Endothelial cell of umbilical vein (primary cell): ENCODE measurements at regions not wholly inside any gene's neighbourhood (a gene's known extent, or its start where the extent isn't known, plus 50 kb on each side); places are given as distances from the start of the nearest gene placed in this dataset.

Source experiments
- BruUV-seq: library from RNA; stranded (reverse); fragments of 400-500 nt; replicated peaks from 2 replicates; lab custom pipeline; 2021; lab: Mats Ljungman, UMichigan
- CTCF ChIA-PET: fragments of 300-600, 350-600 bp; sonication (Branson Sonifier 250); formaldehyde crosslinking; loops from one replicate; lab custom pipeline; 2021; ENCODE audit warnings: antibody characterized with exemption, inconsistent platforms; lab: Charles Lee
- POLR2A ChIA-PET: fragments of 300-600, 350-600 bp; sonication (Branson Sonifier 250); formaldehyde crosslinking; loops from one replicate; lab custom pipeline; 2021; ENCODE audit warnings: antibody characterized with exemption, inconsistent platforms; lab: Charles Lee
- DNase-seq: peaks from one replicate; pipeline ENCODE4 v3.0.0-alpha.2; 2011; ENCODE audit warnings: low read depth, low spot score
- FAIRE-seq: peaks from 2 replicates; lab custom pipeline; 2011; peaks lifted over from hg19 to GRCh38; lab: Jason Lieb, UNC
- H2AFZ ChIP-seq: 2 replicates; pipeline ENCODE4 v1.6.0; 2012; ENCODE audit warnings: low read depth, low read length, control low read depth, inconsistent platforms
- H3K27ac ChIP-seq: 2 replicates; pipeline ENCODE4 v1.5.1; 2011; ENCODE audit warnings: low read depth, mild to moderate bottlenecking, control low read depth, low read length, moderate library complexity; ENCODE audit not compliant: insufficient read depth
- H3K27me3 ChIP-seq, 2 experiments: 2 replicates each; pipeline versions ENCODE4 v1.6.0 to v1.6.1; 2011; ENCODE audit warnings: low read length in 2 of 2, mixed read lengths in 1 of 2; ENCODE audit not compliant: control insufficient read depth in 2 of 2, insufficient read depth in 2 of 2
- H3K36me3 ChIP-seq, 2 experiments: 2 replicates in 1 of 2; 3 replicates in 1 of 2; pipeline ENCODE4 v1.5.1; 2011; ENCODE audit warnings: low read length in 2 of 2, mild to moderate bottlenecking in 1 of 2, moderate library complexity in 1 of 2; ENCODE audit not compliant: control insufficient read depth in 2 of 2, insufficient read depth in 2 of 2; ENCODE audit errors: extremely low read depth in 1 of 2
- H3K4me1 ChIP-seq: 3 replicates; pipeline ENCODE4 v1.5.1; 2011; ENCODE audit warnings: mild to moderate bottlenecking, low read length; ENCODE audit not compliant: control insufficient read depth, insufficient read depth; ENCODE audit errors: extremely low read depth
- H3K4me2 ChIP-seq: 2 replicates; pipeline ENCODE4 v1.6.1; 2011; ENCODE audit warnings: low read length, control low read depth, mixed read lengths; ENCODE audit not compliant: insufficient read depth
- H3K4me3 ChIP-seq, 3 experiments: fragments of 200-600 bp in 1 of 3; sonication (generic), shearing (Covaris generic) in 1 of 3; replicated peaks in 1 of 3; 2 replicates each; pipeline ENCODE4 v1.5.1; 2011 to 2016; ENCODE audit warnings: control low read depth in 3 of 3, low read length in 3 of 3, mild to moderate bottlenecking in 2 of 3, inconsistent platforms in 1 of 3, low read depth in 1 of 3, moderate library complexity in 1 of 3; ENCODE audit not compliant: insufficient read depth in 1 of 3
- H3K79me2 ChIP-seq: 2 replicates; pipeline ENCODE4 v1.6.0; 2012; ENCODE audit warnings: low read length, inconsistent platforms; ENCODE audit not compliant: control insufficient read depth, insufficient read depth
- H3K9ac ChIP-seq: replicated peaks from 2 replicates; pipeline ENCODE3; 2011; ENCODE audit warnings: low read length, control low read depth; ENCODE audit not compliant: insufficient read depth; ENCODE audit errors: extremely low read depth
- H3K9me1 ChIP-seq: replicated peaks from 3 replicates; pipeline ENCODE4 v1.6.0; 2011; ENCODE audit warnings: mild to moderate bottlenecking, low read length; ENCODE audit not compliant: control insufficient read depth, insufficient read depth; ENCODE audit errors: extremely low read depth
- H3K9me3 ChIP-seq: replicated peaks from 2 replicates; pipeline ENCODE4 v1.5.1; 2012; ENCODE audit warnings: low read length, inconsistent platforms; ENCODE audit not compliant: control insufficient read depth, insufficient read depth
- H4K20me1 ChIP-seq: replicated peaks from 2 replicates; pipeline ENCODE3; 2011; ENCODE audit warnings: mild to moderate bottlenecking, low read length; ENCODE audit not compliant: control insufficient read depth, insufficient read depth; ENCODE audit errors: extremely low read depth
- CTCF ChIP-seq, 2 donors: IDR thresholded peaks; 1 replicate in 1 of 2; 2 replicates in 1 of 2; pipeline ENCODE4 v1.5.1; 2011; ENCODE audit warnings: low read length in 2 of 2, mild to moderate bottlenecking in 2 of 2, moderate library complexity in 2 of 2, control low read depth in 1 of 2, inconsistent platforms in 1 of 2, low read depth in 1 of 2; ENCODE audit not compliant: insufficient read depth in 1 of 2; ENCODE audit errors: extremely low read depth in 1 of 2
- EZH2 ChIP-seq: IDR thresholded peaks from 2 replicates; pipeline ENCODE4 v1.6.1; 2012; ENCODE audit warnings: borderline replicate concordance, low read depth, mild to moderate bottlenecking, moderate library complexity, low read length, inconsistent platforms; ENCODE audit not compliant: severe bottlenecking
- FOS ChIP-seq: IDR thresholded peaks from 2 replicates; pipeline ENCODE4 v1.6.1; 2011; ENCODE audit warnings: mild to moderate bottlenecking, low read length, moderate library complexity, borderline replicate concordance; ENCODE audit not compliant: insufficient read depth
- GATA2 ChIP-seq: IDR thresholded peaks from 2 replicates; pipeline ENCODE4 v1.7.0; 2011; ENCODE audit warnings: low read depth, mild to moderate bottlenecking, moderate library complexity, mixed read lengths, low read length; ENCODE audit not compliant: insufficient read length, insufficient read depth
- JUN ChIP-seq: IDR thresholded peaks from 2 replicates; pipeline ENCODE4 v1.6.1; 2011; ENCODE audit warnings: borderline replicate concordance, low read depth; ENCODE audit not compliant: insufficient read length, insufficient read depth
- MYC ChIP-seq: IDR thresholded peaks from one replicate; pipeline ENCODE4 v1.6.1; 2011; ENCODE audit warnings: mild to moderate bottlenecking, low read depth, low read length
- POLR2A ChIP-seq: IDR thresholded peaks from 2 replicates; pipeline ENCODE4 v1.6.1; 2012; ENCODE audit warnings: low read depth, mild to moderate bottlenecking, control low read depth, low read length
- POLR2AphosphoS5 ChIP-seq: IDR thresholded peaks from 2 replicates; pipeline ENCODE4 v1.6.1; 2012; ENCODE audit warnings: low read depth, mild to moderate bottlenecking, control low read depth, low read length, moderate library complexity; ENCODE audit not compliant: insufficient read depth
- dilution Hi-C: fragments of 300-500 bp; cut with MboI; formaldehyde crosslinking; loops from one replicate; pipeline ENCODE4 v1.15.0; 2019; ENCODE audit warnings: low sequenced_read_pairs; ENCODE audit not compliant: extremely low pct_ligation_motif_present
- intact Hi-C: fragments of 100-400 bp; cut with micrococcal nuclease; formaldehyde crosslinking; loops from one replicate; pipeline ENCODE4 v1.10.0; 2022

DNA sequence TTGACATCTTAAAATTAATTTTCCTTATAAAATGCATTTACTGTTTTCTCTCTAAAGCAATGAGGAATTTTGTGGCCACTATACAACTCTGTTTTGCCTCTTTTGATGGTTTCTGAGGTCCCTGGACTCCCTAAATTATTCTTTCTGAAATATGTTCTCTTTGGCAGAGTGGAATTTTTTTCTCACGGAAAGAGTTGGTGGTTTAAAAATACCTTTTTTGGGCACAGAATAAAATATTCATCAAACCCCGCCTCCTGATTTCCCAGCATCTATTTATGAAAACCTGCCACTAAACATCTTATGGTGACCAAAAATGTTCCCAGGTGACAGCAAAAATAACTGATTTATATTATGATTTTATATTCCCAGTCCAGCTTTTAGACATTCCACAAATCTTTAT, 165.3 kb upstream of the SYT6 start:
- POLR2A ChIA-PET: no interaction called here
- Histone ChIP-seq H3K27me3 (no peaks in the 10 kb centered on the region), H3K36me3 (no peaks in the 10 kb centered on the region), H3K27ac (no peak overlapping the region), H3K4me3 (no peak overlapping the region), H3K4me2 (no peak overlapping the region), H3K9me3 (no peaks in the 10 kb centered on the region), H3K9me1 (no peaks in the 10 kb centered on the region), H3K79me2 (no peaks in the 10 kb centered on the region), H3K9ac (no peak overlapping the region), H3K4me1 (no peaks in the 10 kb centered on the region), H4K20me1 (no peaks in the 10 kb centered on the region), H2AFZ (no peak overlapping the region)
- CTCF ChIA-PET: interaction anchor here (1.7 to 3.1 kb wide), 2 partner anchors 10 to 36 kb away, joined by 5 to 13 read pairs; no protein-coding TSS in a partner anchor
- DNase-seq: no peak
- dilution Hi-C loops: no loop called here
- BruUV-seq: no TSS peak
- FAIRE-seq: no peak
- intact Hi-C loops: no loop called here
- TF ChIP-seq CTCF (IDR thresholded peaks at IDR 0.05; ENCODE audit: extremely low read depth in 1 of 2, insufficient read depth in 1 of 2, low read depth in 1 of 2, low read length in 2 of 2) (no peak), EZH2 (no peak), MYC (no peak), POLR2AphosphoS5 (no peak), FOS (no peak), JUN (no peak), POLR2A (no peak), GATA2 (no peak)
